IPS DF 19.7 (cell line): ENCODE measurements at regions not wholly inside any gene's neighbourhood (a gene's known extent, or its start where the extent isn't known, plus 50 kb on each side); places are given as distances from the start of the nearest gene placed in this dataset.

Experiments
- DNase-seq: peaks from one replicate; pipeline ENCODE4 v3.0.0-alpha.2; 2013; ENCODE audit warnings: low read depth, low spot score

- no peak for DNase-seq
Observed at GRCh38 chrX:25219480-25219879, 203.7 kb upstream of the ARX start.

- DNase-seq = no peak
Observed at GRCh38 chrX:25213611-25214010, 197.8 kb upstream of the ARX start.

GRCh38 chrX:25207803-25208475, 192.2 kb upstream of the ARX start:
- no peak for DNase-seq

GRCh38 chrX:25206778-25207177, 191.0 kb upstream of the ARX start:
- DNase-seq = no peak

- DNase-seq = no peak
Observed at GRCh38 chrX:25204182-25204581, 188.4 kb upstream of the ARX start.

- no peak for DNase-seq
Observed at GRCh38 chrX:25202827-25203226, 187.1 kb upstream of the ARX start.

GRCh38 chrX:25198891-25199290, 183.1 kb upstream of the ARX start:
- no peak for DNase-seq

- DNase-seq = no peak
Observed at GRCh38 chrX:25198253-25198652, 182.5 kb upstream of the ARX start.

GRCh38 chrX:25196221-25196620, 180.5 kb upstream of the ARX start:
- DNase-seq = no peak

GRCh38 chrX:25191403-25191802, 175.6 kb upstream of the ARX start:
- no peak for DNase-seq

GRCh38 chrX:25181775-25182174, 166.0 kb upstream of the ARX start:
- DNase-seq = no peak

- DNase-seq = no peak
Observed at GRCh38 chrX:25180242-25180641, 164.5 kb upstream of the ARX start.

GRCh38 chrX:25178555-25178954, 162.8 kb upstream of the ARX start:
- no peak for DNase-seq

GRCh38 chrX:25175743-25176142, 160.0 kb upstream of the ARX start:
- no peak for DNase-seq

GRCh38 chrX:25175171-25175570, 159.4 kb upstream of the ARX start:
- DNase-seq = no peak

GRCh38 chrX:25166546-25166945, 150.8 kb upstream of the ARX start:
- DNase-seq = no peak

- no peak for DNase-seq
Observed at GRCh38 chrX:25166145-25166544, 150.4 kb upstream of the ARX start.

GRCh38 chrX:25158635-25159034, 142.9 kb upstream of the ARX start:
- DNase-seq = no peak

GRCh38 chrX:25156832-25157231, 141.1 kb upstream of the ARX start:
- DNase-seq = no peak

- no peak for DNase-seq
Observed at GRCh38 chrX:25156323-25156722, 140.6 kb upstream of the ARX start.

GRCh38 chrX:25154168-25154567, 138.4 kb upstream of the ARX start:
- DNase-seq = no peak

- DNase-seq = no peak
Observed at GRCh38 chrX:25151749-25152148, 136.0 kb upstream of the ARX start.

GRCh38 chrX:25144043-25144940, 128.5 kb upstream of the ARX start:
- no peak for DNase-seq
